GM12872 (cell line): ENCODE measurements at regions not wholly inside any gene's neighbourhood (a gene's known extent, or its start where the extent isn't known, plus 50 kb on each side); places are given as distances from the start of the nearest gene placed in this dataset.

ENCODE experiments used
- CTCF ChIP-seq: IDR thresholded peaks from 3 replicates; pipeline ENCODE4 v1.5.1; 2011; ENCODE audit warnings: low read depth, mild to moderate bottlenecking, low read length, moderate library complexity; ENCODE audit not compliant: insufficient read depth

GRCh38 chr4:34972189-34972588 lies 1272.1 kb downstream of the ARAP2 start:
- TF ChIP-seq CTCF, result no peak

- no peak for TF ChIP-seq CTCF
Measured at GRCh38 chr4:34973650-34974312, 1270.5 kb downstream of the ARAP2 start.

GRCh38 chr4:34974313-34974680 lies 1270.0 kb downstream of the ARAP2 start:
- TF ChIP-seq CTCF, result no peak

- TF ChIP-seq CTCF, result no peak
Measured at GRCh38 chr4:35025152-35025834, 1219.0 kb downstream of the ARAP2 start.

GRCh38 chr4:35038079-35038805 lies 1206.1 kb downstream of the ARAP2 start:
- no peak for TF ChIP-seq CTCF

GRCh38 chr4:35038845-35039244 lies 1205.5 kb downstream of the ARAP2 start:
- no peak for TF ChIP-seq CTCF

GRCh38 chr4:35052546-35052945 lies 1191.8 kb downstream of the ARAP2 start:
- no peak for TF ChIP-seq CTCF
